Tibial artery (tissue), 4 donors: ENCODE measurements at regions not wholly inside any gene's neighbourhood (a gene's known extent, or its start where the extent isn't known, plus 50 kb on each side); places are given as distances from the start of the nearest gene placed in this dataset.

ENCODE experiments used
- DNase-seq, 2 donors: peaks; one replicate each; pipeline ENCODE4 v3.0.0-alpha.2; 2019
- H3K27ac ChIP-seq, 2 donors: fragments of 200-600 bp; sonication (generic) in 1 of 2; 1 replicate in 1 of 2; 2 replicates in 1 of 2; pipeline ENCODE4 v1.5.1; 2018 to 2019; ENCODE audit warnings: mild to moderate bottlenecking in 1 of 2
- H3K27me3 ChIP-seq, 2 donors: fragments of 200-600 bp; sonication (generic) in 1 of 2; one replicate each; pipeline versions ENCODE4 v1.5.1 to v1.6.0; 2016 to 2019
- H3K36me3 ChIP-seq, 3 donors: fragments of 200-600 bp; sonication (generic) in 2 of 3; one replicate each; pipeline ENCODE4 v1.5.1; 2016 to 2019; ENCODE audit warnings: mild to moderate bottlenecking in 2 of 3
- H3K4me1 ChIP-seq, 4 donors: fragments of 200-600 bp; sonication (generic) in 2 of 4; 1 replicate in 3 of 4; 2 replicates in 1 of 4; pipeline ENCODE4 v1.5.1; 2016 to 2019
- H3K4me3 ChIP-seq, 2 donors: fragments of 200-600 bp; sonication (generic) in 1 of 2; 1 replicate in 1 of 2; 2 replicates in 1 of 2; pipeline ENCODE4 v1.5.1; 2018 to 2019; ENCODE audit warnings: mild to moderate bottlenecking in 2 of 2
- H3K9me3 ChIP-seq, 3 donors: fragments of 200-600 bp; sonication (generic) in 1 of 3; one replicate each; pipeline ENCODE4 v1.5.1; 2016 to 2019
- intact Hi-C: fragments of 100-400 bp; cut with DNase I; formaldehyde crosslinking; loops from one replicate; pipeline ENCODE4 v1.15.0; 2023; ENCODE audit warnings: low total_unique reads
- TF ChIP-seq, protein P1 (sequence below), 2 experiments: fragments of 200-600 bp in 1 of 2; fragments of 450-650 bp in 1 of 2; IDR thresholded peaks; one replicate each; pipeline ENCODE4 v1.5.1; 2017 to 2019; ENCODE audit warnings: antibody characterized with exemption in 2 of 2, mild to moderate bottlenecking in 1 of 2, moderate library complexity in 1 of 2

DNA sequence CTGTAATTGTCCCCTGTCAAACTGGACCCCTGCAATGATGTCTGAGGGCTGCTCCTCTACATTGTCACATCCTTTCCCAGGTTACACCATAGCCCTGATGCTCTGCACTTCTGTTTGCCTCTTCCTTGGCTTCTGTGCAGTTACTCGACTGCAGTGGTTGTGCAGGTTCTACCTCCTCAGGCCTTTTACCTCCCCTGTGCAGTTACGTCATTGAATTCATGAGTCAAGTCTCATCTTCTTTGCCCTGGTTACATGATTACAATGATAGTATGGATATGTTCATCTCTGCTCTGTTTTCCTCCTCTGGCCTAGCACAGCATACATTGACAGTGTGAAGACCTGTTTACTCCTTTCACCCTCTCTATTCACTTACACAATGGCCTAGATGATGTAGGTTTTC, 83.2 kb downstream of the FAM47B start:
- intact Hi-C loops = no loop called here
- H3K4me1 ChIP-seq = no peaks in the 10 kb centered on the region
- TF ChIP-seq, protein P1, sequence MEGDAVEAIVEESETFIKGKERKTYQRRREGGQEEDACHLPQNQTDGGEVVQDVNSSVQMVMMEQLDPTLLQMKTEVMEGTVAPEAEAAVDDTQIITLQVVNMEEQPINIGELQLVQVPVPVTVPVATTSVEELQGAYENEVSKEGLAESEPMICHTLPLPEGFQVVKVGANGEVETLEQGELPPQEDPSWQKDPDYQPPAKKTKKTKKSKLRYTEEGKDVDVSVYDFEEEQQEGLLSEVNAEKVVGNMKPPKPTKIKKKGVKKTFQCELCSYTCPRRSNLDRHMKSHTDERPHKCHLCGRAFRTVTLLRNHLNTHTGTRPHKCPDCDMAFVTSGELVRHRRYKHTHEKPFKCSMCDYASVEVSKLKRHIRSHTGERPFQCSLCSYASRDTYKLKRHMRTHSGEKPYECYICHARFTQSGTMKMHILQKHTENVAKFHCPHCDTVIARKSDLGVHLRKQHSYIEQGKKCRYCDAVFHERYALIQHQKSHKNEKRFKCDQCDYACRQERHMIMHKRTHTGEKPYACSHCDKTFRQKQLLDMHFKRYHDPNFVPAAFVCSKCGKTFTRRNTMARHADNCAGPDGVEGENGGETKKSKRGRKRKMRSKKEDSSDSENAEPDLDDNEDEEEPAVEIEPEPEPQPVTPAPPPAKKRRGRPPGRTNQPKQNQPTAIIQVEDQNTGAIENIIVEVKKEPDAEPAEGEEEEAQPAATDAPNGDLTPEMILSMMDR (IDR thresholded peaks at IDR 0.05) = no peak
- no peaks in the 10 kb centered on the region for H3K36me3 ChIP-seq
- H3K9me3 ChIP-seq = no peaks in the 10 kb centered on the region
- no peaks in the 10 kb centered on the region for H3K27me3 ChIP-seq
- no peak overlapping the region for H3K27ac ChIP-seq
- DNase-seq = no peak
- H3K4me3 ChIP-seq = no peak overlapping the region

DNA sequence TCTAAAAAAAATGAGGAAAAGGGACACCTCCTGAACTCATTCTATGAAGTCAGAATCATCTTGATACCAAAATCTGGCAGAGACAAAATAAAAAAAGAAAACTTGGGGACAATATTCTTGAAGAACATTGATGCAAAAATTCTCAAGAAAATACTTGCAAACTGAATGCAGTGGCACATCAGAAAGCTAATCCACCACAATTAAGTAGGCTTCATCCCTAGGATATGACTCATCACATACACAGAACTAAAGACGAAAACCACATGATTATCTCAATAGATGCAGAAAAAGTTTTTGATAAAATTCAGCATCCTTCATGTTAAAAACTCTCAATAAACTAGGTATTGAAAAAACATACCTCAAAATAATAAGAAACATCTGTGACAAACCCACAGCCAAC, 98.3 kb downstream of the FAM47B start:
- no peaks in the 10 kb centered on the region for H3K27me3 ChIP-seq
- DNase-seq = no peak

DNA sequence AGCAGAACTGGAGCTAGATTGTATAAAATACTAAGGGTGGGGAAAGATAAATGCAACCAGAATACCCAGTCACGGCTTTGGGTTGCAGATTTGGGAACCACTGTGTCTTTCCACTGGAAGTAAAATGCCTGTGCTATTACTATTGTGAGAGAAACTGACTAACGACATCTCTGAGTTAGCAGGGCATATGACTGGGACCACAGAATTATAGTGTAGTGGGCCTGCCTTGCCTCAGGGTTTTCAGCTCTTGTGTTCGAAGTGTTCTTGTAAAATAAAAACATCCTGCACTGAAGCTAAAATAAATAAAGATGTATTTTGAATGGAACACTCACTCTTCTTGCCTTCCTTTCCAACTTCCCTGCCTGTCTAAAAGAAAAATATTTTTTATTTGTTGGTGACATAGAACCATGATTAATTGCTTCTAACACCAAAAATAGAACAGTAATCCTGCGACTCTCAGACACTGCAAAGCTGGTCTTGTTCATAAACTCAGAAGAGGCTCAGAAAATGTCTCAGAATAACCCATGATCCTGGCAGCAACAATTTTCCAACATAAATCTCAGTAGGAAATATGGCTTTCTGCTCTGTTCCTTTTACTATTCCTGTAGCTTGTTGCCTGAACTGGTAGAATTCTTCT, 104.2 kb downstream of the FAM47B start:
- DNase-seq = no peak
- Histone ChIP-seq H3K4me1 (peaks cover 0 to 24% (median 2%) of the 10 kb centered on the region in 4 donors), H3K9me3 (no peaks in the 10 kb centered on the region), H3K4me3 (no peak overlapping the region), H3K27me3 (no peaks in the 10 kb centered on the region), H3K36me3 (no peaks in the 10 kb centered on the region), H3K27ac (peak overlapping the region; percentile 37 to 51)
- intact Hi-C loops = no loop called here
- TF ChIP-seq, protein P1 (IDR thresholded peaks at IDR 0.05) = no peak

More for the DNA sequence above, 98.3 kb downstream of the FAM47B start:
- Histone ChIP-seq H3K4me1 (peaks cover 0 to 7% (median under 1%) of the 10 kb centered on the region in 4 donors), H3K4me3 (no peak overlapping the region), H3K27ac (no peak overlapping the region), H3K9me3 (no peaks in the 10 kb centered on the region), H3K36me3 (no peaks in the 10 kb centered on the region)
- TF ChIP-seq, protein P1 (IDR thresholded peaks at IDR 0.05) = no peak
- intact Hi-C loops = no loop called here

DNA sequence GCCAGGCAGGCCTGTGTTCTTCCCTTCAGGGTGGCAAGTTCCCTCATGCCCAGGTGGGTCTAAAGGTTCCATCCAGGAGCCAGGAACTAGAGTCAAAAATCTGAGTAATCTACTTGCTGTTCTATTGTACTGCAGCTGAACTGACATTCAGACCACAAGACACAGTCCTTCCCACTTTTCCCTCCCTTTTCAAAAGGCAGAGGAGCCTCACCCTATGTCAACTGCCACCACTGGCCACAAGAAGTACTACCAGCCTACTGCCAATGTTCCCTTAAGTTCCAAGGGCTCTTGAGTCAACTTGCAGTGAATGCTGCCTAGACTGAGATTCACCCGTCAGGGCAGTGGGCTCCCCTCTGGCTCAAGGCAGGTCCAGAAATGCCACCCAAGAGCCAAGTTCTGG, 133.5 kb downstream of the FAM47B start:
- intact Hi-C loops = no loop called here
- TF ChIP-seq, protein P1 (IDR thresholded peaks at IDR 0.05) = no peak
- H3K36me3 ChIP-seq = no peaks in the 10 kb centered on the region
- no peaks in the 10 kb centered on the region for H3K4me1 ChIP-seq
- no peaks in the 10 kb centered on the region for H3K9me3 ChIP-seq
- no peak for DNase-seq
- H3K27me3 ChIP-seq = no peaks in the 10 kb centered on the region
- no peak overlapping the region for H3K4me3 ChIP-seq
- H3K27ac ChIP-seq = no peak overlapping the region

DNA sequence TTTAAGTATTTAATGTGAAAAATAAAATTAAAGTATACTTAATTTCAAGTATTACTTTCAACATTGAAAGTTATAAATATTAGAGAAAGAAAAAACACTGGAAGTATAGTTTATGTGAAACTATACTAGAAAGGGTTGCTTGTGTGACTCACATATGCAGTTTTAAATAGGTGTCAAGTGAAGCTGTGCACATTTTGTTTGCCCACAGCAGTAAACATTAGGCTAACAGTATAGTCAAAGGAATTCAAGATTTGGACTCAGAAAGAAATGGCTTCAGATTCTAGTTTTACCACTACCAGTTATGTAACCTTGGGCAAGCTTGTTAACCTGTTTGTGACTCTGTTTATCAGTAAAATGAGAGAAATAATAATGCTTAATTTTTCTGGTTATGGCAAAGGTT, 148.2 kb downstream of the FAM47B start:
- TF ChIP-seq, protein P1 (IDR thresholded peaks at IDR 0.05) = no peak
- H3K4me3 ChIP-seq = no peak overlapping the region
- intact Hi-C loops = no loop called here

DNA sequence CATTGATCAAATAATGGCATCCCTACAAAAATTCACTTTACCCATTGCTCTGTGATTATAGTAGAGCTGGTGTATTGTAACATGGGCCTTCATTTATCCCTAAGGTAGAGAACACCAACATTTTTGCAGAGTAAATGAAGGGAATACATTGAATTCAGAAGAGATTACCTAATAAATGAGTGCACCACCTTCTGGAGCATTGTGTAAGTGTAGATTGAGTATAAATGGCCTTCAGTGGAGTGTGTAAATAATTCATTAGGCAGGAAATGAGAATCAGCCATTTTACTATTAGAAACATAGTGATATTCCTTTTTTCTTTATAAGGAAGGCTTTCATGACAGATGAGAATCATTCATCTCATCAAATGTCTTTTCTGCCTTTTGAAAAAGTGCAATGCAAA, 155.8 kb downstream of the FAM47B start:
- no peak for DNase-seq
- Histone ChIP-seq H3K27ac (no peak overlapping the region), H3K27me3 (no peaks in the 10 kb centered on the region), H3K4me1 (no peaks in the 10 kb centered on the region), H3K9me3 (no peaks in the 10 kb centered on the region), H3K36me3 (no peaks in the 10 kb centered on the region), H3K4me3 (no peak overlapping the region)
- TF ChIP-seq, protein P1 (IDR thresholded peaks at IDR 0.05) = no peak
- intact Hi-C loops = no loop called here

More for the DNA sequence above, 148.2 kb downstream of the FAM47B start:
- no peaks in the 10 kb centered on the region for H3K4me1 ChIP-seq
- no peaks in the 10 kb centered on the region for H3K27me3 ChIP-seq
- no peak for DNase-seq
- no peaks in the 10 kb centered on the region for H3K9me3 ChIP-seq
- no peak overlapping the region for H3K27ac ChIP-seq
- no peaks in the 10 kb centered on the region for H3K36me3 ChIP-seq
